NOMO-1 treated with DMSO at 0.1 percent for 48 hours (cell line): ENCODE measurements at regions not wholly inside any gene's neighbourhood (a gene's known extent, or its start where the extent isn't known, plus 50 kb on each side); places are given as distances from the start of the nearest gene placed in this dataset.

Experiments
- DNase-seq: peaks from one replicate; lab custom pipeline; 2025; ENCODE audit not compliant: unreplicated experiment; lab: John Stamatoyannopoulos, UW

GRCh38 chr3:102529452-102529851, 94.6 kb downstream of the ZPLD1 start:
- DNase-seq: no peak

- DNase-seq: no peak
These were observed 95.8 kb downstream of the ZPLD1 start for GRCh38 chr3:102530415-102531181.

GRCh38 chr3:102531686-102532085, 96.9 kb downstream of the ZPLD1 start:
- DNase-seq: no peak

- peak; percentile 91 for DNase-seq
These were observed 98.1 kb downstream of the ZPLD1 start for GRCh38 chr3:102532901-102533300.

GRCh38 chr3:102533784-102534183, 99.0 kb downstream of the ZPLD1 start:
- no peak for DNase-seq

GRCh38 chr3:102536456-102536855, 101.6 kb downstream of the ZPLD1 start:
- DNase-seq: peak; percentile 50

- DNase-seq: no peak
These were observed 102.3 kb downstream of the ZPLD1 start for GRCh38 chr3:102537123-102537522.

GRCh38 chr3:102544741-102545140, 109.9 kb downstream of the ZPLD1 start:
- no peak for DNase-seq

GRCh38 chr3:102545276-102545675, 110.5 kb downstream of the ZPLD1 start:
- no peak for DNase-seq

GRCh38 chr3:102553876-102554275, 119.1 kb downstream of the ZPLD1 start:
- DNase-seq: no peak

- DNase-seq: no peak
These were observed 135.7 kb downstream of the ZPLD1 start for GRCh38 chr3:102570511-102570910.

GRCh38 chr3:102571006-102571405, 136.2 kb downstream of the ZPLD1 start:
- DNase-seq: no peak

- no peak for DNase-seq
These were observed 137.0 kb downstream of the ZPLD1 start for GRCh38 chr3:102571720-102572384.

GRCh38 chr3:102573483-102574028, 138.7 kb downstream of the ZPLD1 start:
- no peak for DNase-seq

GRCh38 chr3:102574355-102574754, 139.5 kb downstream of the ZPLD1 start:
- DNase-seq: no peak

- DNase-seq: no peak
These were observed 141.8 kb downstream of the ZPLD1 start for GRCh38 chr3:102576651-102577050.

GRCh38 chr3:102577082-102577789, 142.4 kb downstream of the ZPLD1 start:
- DNase-seq: peak; percentile 23

- DNase-seq: no peak
These were observed 145.9 kb downstream of the ZPLD1 start for GRCh38 chr3:102580760-102581159.

- no peak for DNase-seq
These were observed 151.7 kb downstream of the ZPLD1 start for GRCh38 chr3:102586485-102586884.

- DNase-seq: no peak
These were observed 159.2 kb downstream of the ZPLD1 start for GRCh38 chr3:102593812-102594602.

GRCh38 chr3:102595057-102595456, 160.2 kb downstream of the ZPLD1 start:
- DNase-seq: no peak
